WTC11 (cell line): ENCODE measurements at regions not wholly inside any gene's neighbourhood (a gene's known extent, or its start where the extent isn't known, plus 50 kb on each side); places are given as distances from the start of the nearest gene placed in this dataset.
A peak's percentile ranks its signal among the peaks of the same experiment; 100 is the strongest.

Source experiments
- ATAC-seq: fragments of 200-7000 bp; cut with Tn5 transposase; 2 replicates; pipeline ENCODE4 v1.10.0; 2021; ENCODE audit warnings: mild to moderate bottlenecking, moderate library complexity
- CTCF ChIA-PET: fragments of 300-600 bp; sonication (Branson Sonifier 250); formaldehyde crosslinking; loops from one replicate; lab custom pipeline; 2021; ENCODE audit warnings: antibody characterized with exemption; lab: Charles Lee
- POLR2A ChIA-PET: fragments of 350-600 bp; sonication (Branson Sonifier 250); formaldehyde crosslinking; loops from one replicate; lab custom pipeline; 2021; ENCODE audit warnings: antibody characterized with exemption; lab: Charles Lee
- DNase-seq: peaks from one replicate; pipeline ENCODE4 v3.0.0; 2021; ENCODE audit warnings: low spot score
- H3K27ac Mint-ChIP-seq: 2 replicates; pipeline ENCODE4 v1.8.0; 2021; ENCODE audit warnings: mixed read lengths
- H3K27me3 Mint-ChIP-seq: 2 replicates; pipeline ENCODE4 v1.8.0; 2021; ENCODE audit warnings: low read depth, mild to moderate bottlenecking, moderate library complexity, mixed read lengths
- H3K36me3 Mint-ChIP-seq: 2 replicates; pipeline ENCODE4 v1.8.0; 2021; ENCODE audit warnings: mixed read lengths
- H3K4me1 Mint-ChIP-seq: 2 replicates; pipeline ENCODE4 v1.8.0; 2022; ENCODE audit warnings: mixed read lengths
- H3K4me3 Mint-ChIP-seq: 2 replicates; pipeline ENCODE4 v1.8.0; 2021; ENCODE audit warnings: mild to moderate bottlenecking, moderate library complexity, mixed read lengths
- H3K9me3 Mint-ChIP-seq: 2 replicates; pipeline ENCODE4 v1.8.0; 2021; ENCODE audit warnings: mixed read lengths
- CREM ChIP-seq: sonication (generic); formaldehyde crosslinking; IDR thresholded peaks from 2 replicates; pipeline ENCODE4 v1.8.1; 2022; ENCODE audit warnings: mild to moderate bottlenecking, missing genetic modification reagents, moderate library complexity
- GABPB1 ChIP-seq: sonication (generic); formaldehyde crosslinking; IDR thresholded peaks from 2 replicates; pipeline ENCODE4 v1.8.1; 2023; ENCODE audit warnings: mild to moderate bottlenecking, missing genetic modification reagents
- MYBL2 ChIP-seq: sonication (generic); formaldehyde crosslinking; IDR thresholded peaks from 2 replicates; pipeline ENCODE4 v1.8.1; 2023; ENCODE audit warnings: mild to moderate bottlenecking, moderate library complexity, missing genetic modification reagents
- TCF7 ChIP-seq: sonication (generic); formaldehyde crosslinking; IDR thresholded peaks from 2 replicates; pipeline ENCODE4 v1.8.0; 2022; ENCODE audit warnings: mild to moderate bottlenecking, low read depth, missing genetic modification reagents, moderate library complexity
- USF1 ChIP-seq: sonication (generic); formaldehyde crosslinking; IDR thresholded peaks from 2 replicates; pipeline ENCODE4 v1.8.0; 2022; ENCODE audit warnings: mild to moderate bottlenecking, missing genetic modification reagents
- ZNF512 ChIP-seq: sonication (generic); formaldehyde crosslinking; IDR thresholded peaks from 2 replicates; pipeline ENCODE4 v1.8.1; 2022; ENCODE audit warnings: missing genetic modification reagents, borderline replicate concordance
- TF ChIP-seq, protein P1 (sequence below): sonication (generic); formaldehyde crosslinking; IDR thresholded peaks from 2 replicates; pipeline ENCODE4 v1.8.0; 2022; ENCODE audit warnings: missing genetic modification reagents
- TF ChIP-seq, protein P2 (sequence below): fragments of 250-450 bp; sonication (Bioruptor Pico); IDR thresholded peaks from 2 replicates; pipeline ENCODE4 v1.9.0; 2021; ENCODE audit warnings: mild to moderate bottlenecking

DNA sequence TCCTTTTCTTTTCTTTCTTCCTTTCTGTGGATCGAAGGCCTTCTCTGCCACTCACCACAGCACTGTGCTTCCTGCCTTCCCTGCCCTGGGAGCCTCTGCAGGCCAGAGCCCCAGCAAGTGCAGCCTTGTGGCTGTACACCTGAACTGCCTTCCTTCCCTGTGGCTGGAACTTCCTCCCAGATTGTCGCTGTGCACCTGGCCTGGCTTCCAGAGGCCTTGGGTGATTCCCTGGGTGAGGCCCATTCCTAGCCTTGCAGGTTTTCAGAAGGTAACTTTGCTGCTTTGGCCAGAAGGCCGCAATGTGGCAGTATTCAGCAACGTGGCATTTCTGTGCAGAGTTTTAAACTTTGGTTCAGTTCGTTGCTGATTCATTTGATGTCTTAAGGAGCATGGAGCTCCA, 50.1 kb upstream of the RASGEF1A start:
- TF ChIP-seq ZNF512 (CRISPR knock-in tag) (no peak), TCF7 (CRISPR knock-in tag) (no peak), GABPB1 (no peak), MYBL2 (no peak), USF1 (CRISPR knock-in tag) (no peak), CREM (CRISPR knock-in tag) (no peak)
- TF ChIP-seq, protein P1, sequence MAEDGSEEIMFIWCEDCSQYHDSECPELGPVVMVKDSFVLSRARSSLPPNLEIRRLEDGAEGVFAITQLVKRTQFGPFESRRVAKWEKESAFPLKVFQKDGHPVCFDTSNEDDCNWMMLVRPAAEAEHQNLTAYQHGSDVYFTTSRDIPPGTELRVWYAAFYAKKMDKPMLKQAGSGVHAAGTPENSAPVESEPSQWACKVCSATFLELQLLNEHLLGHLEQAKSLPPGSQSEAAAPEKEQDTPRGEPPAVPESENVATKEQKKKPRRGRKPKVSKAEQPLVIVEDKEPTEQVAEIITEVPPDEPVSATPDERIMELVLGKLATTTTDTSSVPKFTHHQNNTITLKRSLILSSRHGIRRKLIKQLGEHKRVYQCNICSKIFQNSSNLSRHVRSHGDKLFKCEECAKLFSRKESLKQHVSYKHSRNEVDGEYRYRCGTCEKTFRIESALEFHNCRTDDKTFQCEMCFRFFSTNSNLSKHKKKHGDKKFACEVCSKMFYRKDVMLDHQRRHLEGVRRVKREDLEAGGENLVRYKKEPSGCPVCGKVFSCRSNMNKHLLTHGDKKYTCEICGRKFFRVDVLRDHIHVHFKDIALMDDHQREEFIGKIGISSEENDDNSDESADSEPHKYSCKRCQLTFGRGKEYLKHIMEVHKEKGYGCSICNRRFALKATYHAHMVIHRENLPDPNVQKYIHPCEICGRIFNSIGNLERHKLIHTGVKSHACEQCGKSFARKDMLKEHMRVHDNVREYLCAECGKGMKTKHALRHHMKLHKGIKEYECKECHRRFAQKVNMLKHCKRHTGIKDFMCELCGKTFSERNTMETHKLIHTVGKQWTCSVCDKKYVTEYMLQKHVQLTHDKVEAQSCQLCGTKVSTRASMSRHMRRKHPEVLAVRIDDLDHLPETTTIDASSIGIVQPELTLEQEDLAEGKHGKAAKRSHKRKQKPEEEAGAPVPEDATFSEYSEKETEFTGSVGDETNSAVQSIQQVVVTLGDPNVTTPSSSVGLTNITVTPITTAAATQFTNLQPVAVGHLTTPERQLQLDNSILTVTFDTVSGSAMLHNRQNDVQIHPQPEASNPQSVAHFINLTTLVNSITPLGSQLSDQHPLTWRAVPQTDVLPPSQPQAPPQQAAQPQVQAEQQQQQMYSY (CRISPR knock-in tag) = no peak
- TF ChIP-seq, protein P2, sequence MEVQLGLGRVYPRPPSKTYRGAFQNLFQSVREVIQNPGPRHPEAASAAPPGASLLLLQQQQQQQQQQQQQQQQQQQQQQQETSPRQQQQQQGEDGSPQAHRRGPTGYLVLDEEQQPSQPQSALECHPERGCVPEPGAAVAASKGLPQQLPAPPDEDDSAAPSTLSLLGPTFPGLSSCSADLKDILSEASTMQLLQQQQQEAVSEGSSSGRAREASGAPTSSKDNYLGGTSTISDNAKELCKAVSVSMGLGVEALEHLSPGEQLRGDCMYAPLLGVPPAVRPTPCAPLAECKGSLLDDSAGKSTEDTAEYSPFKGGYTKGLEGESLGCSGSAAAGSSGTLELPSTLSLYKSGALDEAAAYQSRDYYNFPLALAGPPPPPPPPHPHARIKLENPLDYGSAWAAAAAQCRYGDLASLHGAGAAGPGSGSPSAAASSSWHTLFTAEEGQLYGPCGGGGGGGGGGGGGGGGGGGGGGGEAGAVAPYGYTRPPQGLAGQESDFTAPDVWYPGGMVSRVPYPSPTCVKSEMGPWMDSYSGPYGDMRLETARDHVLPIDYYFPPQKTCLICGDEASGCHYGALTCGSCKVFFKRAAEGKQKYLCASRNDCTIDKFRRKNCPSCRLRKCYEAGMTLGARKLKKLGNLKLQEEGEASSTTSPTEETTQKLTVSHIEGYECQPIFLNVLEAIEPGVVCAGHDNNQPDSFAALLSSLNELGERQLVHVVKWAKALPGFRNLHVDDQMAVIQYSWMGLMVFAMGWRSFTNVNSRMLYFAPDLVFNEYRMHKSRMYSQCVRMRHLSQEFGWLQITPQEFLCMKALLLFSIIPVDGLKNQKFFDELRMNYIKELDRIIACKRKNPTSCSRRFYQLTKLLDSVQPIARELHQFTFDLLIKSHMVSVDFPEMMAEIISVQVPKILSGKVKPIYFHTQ = no peak
- ATAC-seq (peak; percentile 54), DNase-seq (no peak)
- Mint-ChIP-seq H3K27me3 (no peaks in the 10 kb centered on the region; the same call in 1 of the 2 replicates), H3K9me3 (no peaks in the 10 kb centered on the region), H3K36me3 (no peaks in the 10 kb centered on the region), H3K4me1 (peaks cover 37% of the 10 kb centered on the region), H3K27ac (no peak overlapping the region), H3K4me3 (no peak overlapping the region)
- POLR2A ChIA-PET = no interaction called here
- CTCF ChIA-PET = interaction anchor here (0.6 to 0.7 kb wide), 2 partner anchors 12 to 34 kb away, joined by 3 read pairs; no protein-coding TSS in a partner anchor
